IPS DF 19.7 (cell line): ENCODE measurements at regions not wholly inside any gene's neighbourhood (a gene's known extent, or its start where the extent isn't known, plus 50 kb on each side); places are given as distances from the start of the nearest gene placed in this dataset.
A peak's percentile ranks its signal among the peaks of the same experiment; 100 is the strongest.

ENCODE experiments used
- DNase-seq: peaks from one replicate; pipeline ENCODE4 v3.0.0-alpha.2; 2013; ENCODE audit warnings: low read depth, low spot score

DNA sequence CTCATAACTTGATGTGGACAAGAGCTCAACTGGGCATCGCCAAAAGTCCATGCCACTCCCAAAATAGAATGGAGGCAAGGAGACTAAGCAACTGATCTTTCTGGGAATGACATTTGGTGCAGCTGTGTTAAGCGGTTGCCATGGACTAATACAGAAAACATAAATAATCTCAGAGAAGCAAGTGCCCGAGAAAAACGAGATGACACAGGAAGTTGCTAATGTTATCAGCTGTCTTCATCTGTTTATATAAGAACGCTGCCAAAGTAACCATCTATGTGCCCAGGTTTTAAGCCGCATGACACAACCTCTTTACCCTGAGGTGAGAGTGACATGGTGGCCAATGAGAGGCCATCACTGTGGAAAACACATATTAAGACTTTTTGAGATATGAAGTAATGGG is 54.9 kb upstream of the SACS start:
- no peak for DNase-seq

DNA sequence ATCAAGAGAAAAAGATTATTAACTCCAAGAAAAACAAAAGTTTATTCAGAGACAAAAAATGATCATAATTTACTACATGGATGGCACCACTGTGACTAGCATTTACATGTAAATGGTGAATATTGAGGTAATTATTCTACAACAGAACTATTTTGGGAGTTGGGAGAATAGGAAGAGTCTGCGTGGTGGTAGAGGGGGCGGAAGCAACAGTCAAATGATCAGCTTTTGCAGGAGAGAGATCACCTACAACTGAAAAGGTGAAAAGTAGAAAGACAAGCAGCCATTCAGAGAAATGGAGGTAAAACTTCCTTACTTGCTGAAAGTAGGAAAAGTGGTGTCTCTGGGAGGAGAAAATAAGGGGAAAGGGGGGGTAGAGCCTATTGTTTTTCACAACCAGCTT is 62.8 kb upstream of the SACS start:
- DNase-seq = no peak

DNA sequence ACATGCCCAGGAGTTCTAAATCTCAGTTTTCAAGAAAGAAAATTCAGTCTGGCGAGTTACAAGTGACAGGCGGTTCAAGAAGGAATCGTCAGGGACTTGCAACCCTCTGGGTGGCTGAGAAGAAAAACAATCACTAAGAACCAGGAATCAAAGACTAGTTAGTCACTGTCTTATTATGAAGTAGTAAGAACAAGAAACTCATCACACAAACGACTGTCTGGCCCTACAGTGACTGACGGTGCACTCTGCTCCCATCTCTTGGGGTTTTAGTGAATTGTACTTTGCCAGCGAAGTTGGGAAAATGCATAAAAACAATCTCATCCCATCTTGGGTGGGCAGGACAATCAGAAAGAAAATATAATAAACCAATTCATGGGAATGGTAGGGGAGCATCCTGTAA is 63.7 kb upstream of the SACS start:
- DNase-seq = no peak

DNA sequence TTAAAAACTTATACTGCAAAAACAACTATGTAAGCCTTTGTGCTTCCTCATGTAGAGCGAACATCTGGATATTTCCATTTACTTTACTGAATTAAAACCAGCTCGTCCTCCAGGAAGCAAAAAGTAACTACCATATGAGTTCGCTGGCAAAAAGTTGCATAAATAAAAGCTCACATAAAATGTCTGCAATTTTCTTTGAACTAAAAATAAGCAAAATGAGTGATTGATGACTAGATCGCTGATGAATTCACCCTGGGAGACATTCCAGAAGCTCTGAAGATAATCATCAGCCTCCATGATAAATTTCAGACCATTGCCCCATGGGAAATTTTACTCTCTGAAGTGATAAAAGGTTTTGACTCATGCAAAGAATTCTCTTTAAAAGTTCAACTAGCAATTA is 67.3 kb upstream of the SACS start:
- no peak for DNase-seq

DNA sequence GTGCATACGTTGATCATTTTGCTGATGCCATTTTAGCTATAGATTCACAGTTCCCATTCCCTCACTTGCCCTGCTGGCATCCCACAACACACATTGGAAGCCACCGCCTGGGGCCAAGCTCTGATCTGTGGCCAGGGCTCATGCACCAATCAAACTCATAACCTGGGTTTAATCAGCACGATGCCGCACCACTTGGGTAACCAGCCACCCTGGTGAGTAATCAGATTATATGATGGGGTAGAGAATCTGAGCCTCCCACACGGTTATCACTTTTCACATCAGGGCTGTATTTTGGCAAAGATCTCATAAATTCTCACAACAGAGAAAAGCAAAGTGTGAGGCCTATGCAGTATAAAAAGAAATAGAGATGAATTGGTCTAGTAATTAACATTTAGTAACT is 66.0 kb upstream of the TNFRSF19 start:
- no peak for DNase-seq

DNA sequence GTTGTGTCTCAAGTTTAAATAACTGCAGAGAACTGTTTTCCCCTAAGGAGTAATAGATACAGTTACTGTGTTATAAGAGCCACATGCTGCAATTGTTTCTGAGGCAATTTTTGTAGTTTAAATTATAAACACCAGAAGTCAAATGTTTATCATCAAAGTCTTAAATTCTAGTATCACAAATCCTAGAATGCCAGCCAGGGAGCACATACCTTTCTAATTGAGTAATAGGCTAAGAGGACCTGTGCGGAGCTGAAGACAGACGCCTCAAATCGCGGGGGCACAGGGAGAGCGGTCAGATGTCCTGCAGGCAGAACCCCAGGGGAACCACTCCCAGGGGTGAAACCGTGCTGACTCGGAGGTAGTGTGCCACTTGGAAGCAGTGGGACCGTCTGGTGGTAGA is 65.2 kb upstream of the TNFRSF19 start:
- no peak for DNase-seq

DNA sequence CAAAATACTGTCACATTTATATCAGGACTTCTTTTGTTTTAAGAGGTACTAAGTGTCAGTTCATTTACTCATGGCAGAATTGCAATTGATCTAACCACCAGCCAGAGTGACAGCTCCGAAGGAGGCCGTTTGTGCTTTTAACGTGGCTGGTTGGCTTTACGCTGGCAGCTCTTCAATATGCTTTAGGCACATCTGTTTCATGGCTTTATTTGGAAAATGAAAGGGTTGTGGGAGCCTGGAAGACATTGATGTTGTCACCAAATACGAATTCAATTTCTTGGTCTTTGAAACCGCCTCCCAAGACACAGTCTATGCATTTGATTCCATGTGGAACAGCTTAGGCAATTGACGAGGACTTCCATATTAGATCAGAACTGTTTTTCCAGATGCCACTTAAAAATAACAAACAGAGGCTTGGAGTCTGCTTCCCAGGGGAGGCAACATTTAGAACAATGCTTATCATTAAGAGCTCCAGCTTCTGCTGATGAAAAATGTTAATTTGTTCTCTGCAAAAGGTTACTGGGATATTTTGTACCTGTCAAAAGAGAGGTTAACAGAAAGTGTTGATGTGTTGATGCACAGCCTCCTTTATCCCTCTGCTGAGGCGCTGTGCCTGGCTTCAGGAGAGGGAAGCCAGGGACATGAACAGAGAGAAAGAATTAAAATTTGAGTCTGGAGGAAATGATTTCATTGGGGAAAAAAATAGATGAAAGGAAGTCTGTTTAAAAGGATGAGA is 64.0 kb upstream of the TNFRSF19 start:
- no peak for DNase-seq

DNA sequence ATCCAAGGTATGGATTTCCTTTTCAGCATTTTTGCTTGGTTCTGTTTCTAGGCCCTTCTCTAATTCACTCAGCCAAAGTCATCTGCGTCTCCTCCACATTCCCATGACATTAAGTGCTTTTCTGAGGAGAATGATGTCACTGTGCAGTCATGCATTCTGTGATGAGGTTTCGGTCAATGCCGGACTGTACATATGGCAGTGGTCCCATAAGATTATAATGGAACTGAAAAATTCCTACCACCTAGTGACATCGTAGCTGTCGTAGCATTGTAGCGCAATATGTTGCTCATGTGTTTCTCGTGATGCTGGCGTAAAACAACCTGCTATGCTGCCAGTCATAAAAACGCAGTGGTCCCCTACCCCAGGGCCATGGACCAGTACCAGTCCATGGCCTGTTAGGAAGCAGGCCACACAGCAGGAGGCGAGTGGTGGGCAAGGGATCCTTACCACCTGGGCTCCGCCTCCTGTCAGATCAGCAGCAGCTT is 63.4 kb upstream of the TNFRSF19 start:
- no peak for DNase-seq

DNA sequence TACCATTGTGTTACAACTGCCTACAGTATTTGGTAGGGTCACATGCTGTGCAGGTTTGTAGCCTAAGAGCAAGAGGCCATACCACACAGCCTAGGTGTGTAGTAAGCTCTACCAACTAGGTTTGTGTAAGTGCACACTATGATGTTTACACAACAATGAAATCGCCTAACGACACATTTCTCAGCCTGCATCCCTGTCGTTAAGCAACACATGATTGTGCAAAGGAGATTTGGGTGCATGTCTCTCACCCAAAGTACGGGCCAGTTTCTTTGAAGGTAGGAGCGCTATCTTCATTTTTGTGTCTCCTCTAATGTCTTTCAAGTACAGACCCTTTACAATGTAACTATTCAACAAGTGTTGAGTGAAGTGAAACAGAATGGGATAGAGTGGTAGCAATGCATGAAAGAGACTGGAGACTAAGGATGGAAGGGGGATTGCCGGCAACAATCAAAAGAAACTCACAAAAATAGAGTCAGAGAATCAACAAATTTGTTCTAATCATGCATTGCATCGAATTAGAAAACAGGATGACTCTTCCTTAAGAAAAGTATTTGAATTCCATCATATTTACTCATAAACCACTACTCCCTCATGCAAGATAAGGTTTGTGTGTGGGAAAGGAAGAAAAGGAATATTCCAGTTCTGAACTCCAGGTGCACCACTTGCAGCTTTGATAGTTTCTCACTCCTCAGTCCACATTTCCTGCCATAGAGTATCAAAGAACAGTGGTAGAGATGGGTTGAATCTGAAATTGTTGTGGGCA is 60.2 kb upstream of the TNFRSF19 start:
- DNase-seq = no peak

DNA sequence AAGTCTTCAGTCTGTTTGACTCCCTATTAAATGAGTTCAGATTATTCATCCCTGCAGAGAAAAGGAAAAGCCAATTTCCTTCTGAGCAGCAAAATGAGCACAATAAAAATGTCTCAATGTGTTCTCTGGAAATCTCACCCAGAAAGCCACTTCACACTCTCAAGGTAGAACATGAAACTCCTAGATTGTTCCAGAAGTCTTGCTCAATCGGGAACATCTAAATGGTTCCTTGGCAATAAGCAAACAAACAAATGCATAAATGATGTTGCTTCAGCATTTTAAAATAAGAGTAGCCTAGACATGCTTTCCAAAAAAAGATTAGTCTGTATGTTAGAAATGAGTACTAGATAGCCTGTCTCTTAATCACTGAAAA is 59.7 kb upstream of the TNFRSF19 start:
- no peak for DNase-seq

DNA sequence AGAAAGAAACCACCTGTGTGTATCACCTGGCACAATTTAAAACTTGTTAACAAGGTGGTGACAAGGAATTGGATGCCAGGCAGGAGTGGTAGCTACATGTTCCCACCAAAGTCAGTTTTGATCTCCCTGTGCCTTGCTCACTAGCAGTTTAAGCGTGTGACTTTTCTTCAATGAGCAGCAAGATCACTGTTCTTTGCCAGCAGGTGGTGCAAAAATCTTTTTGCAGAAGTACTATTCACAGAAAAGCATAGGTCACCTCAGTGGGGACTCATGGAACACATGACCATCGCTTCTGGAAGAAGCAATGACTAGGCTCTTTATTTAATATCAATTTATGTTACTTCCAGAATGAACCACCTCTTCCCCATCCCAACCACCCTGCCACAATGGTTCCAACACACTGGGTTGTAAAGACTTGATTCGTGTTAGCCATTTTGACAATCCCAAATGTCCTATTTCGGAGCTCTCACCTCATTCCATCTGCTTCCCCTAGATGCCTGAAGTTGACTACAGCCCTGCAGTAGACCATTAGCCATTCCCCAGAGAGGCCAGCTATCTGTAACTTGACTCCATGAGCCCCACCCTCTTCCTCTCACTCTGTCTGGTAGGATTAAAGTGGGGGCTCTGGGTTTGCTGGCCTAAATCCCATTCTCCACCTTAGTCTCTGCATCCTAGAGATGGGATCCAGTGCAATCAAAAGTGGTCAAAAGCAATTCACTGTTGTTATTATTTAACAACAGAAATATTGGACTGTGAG is 59.1 kb upstream of the TNFRSF19 start:
- DNase-seq = peak; percentile 7

DNA sequence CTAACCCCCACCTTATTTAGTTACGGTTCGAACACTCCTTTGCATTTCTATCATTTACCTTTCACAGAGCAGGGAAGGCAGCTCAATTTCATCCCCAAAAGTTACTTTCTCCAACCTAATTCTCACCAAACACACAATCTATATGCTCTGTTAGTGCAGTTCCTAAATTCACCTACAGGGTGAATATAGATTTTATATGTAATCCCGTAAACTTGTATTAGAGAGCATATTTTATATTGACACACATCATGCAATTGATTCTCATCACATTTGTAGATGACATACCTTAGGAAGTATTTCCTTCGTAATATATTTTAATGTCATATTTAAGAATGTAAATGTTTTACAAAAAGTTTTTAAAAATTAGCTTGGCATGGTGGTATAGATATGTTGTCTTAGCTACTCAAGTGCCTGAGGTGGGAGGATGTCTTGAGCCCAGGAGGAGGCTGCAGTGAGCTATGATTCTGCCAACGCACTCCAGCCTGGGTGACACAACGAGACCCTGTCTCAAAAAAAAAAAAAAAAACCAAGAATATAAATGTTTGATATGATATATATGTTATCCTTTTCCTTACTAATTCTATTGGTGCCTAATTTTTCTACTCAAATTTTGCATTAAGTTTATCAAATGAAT is 57.3 kb upstream of the TNFRSF19 start:
- DNase-seq = no peak

DNA sequence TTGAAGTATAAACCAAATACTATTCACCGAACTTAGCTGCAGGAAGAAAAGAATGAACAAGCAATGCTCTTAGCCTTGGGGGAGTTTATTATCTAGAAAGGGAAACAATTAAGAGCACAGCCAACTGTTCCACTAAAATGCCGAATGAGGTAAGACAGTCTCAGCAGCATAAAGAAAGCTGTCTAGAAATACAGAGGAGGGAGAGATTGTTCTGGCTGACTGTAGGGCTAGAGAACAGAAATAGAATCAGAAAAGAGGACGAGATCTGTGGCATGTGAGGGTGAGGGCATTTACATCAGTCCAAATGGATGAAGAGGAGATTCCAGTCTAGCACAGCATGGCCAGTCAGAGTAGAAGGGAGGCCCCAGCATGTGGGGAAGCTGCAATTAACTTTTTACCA is 56.8 kb upstream of the TNFRSF19 start:
- DNase-seq = no peak

DNA sequence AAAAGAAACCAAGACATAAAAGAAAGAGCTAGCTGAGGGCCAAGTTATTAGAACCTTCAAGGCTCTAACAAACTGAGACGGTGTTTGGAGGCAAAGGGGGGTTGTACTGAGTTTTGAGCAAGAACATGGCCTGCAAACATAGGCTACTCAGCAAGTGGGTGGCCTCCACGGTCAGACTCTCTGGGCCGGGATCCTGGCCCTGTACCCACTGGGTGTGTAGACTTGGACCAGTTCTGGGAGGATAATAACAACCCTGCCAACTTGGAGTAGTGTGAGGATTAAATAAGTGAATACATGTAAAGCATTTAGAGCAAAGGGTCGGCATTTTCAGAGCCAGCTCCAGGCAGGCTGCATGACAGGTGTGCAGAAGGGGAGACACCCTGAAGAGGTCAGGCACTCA is 56.1 kb upstream of the TNFRSF19 start:
- no peak for DNase-seq

DNA sequence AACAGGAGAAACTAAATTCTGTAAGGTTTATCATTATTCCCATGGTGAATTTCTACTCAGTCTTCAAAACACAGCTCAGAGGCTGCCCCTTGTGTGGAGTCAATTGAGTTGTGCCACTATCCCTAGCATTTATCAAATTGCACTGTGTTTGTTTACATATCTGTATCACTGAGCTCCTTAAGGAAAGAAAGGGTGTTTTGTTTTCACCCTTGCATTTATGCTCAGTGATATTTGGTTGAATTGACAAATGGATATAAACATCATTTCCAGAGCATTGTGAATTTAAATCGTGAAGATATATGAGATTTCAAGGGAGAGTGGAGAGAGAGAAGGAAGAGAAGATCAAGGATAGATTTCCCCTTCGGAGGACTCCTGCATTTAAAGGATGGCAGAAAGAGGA is 55.1 kb upstream of the TNFRSF19 start:
- no peak for DNase-seq

DNA sequence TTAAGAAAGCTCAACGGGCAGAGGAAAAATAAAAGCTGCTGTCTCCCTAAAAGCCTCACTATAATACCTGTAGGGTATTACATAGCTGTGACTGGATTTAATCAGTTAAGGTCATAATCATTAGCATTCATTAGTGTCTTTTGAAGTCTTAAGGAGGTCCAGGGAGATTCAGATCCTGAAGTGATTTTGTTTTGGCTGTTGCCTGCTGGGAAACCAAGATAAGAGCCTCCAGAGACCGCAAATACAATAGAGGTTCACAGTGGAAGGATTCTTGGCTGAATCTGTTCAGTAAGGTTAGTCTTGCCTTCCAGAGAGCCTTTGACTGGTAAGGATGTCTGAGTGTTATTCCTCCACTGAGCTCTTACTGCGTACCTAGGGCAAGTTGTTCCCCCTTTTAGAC is 54.0 kb upstream of the TNFRSF19 start:
- no peak for DNase-seq

DNA sequence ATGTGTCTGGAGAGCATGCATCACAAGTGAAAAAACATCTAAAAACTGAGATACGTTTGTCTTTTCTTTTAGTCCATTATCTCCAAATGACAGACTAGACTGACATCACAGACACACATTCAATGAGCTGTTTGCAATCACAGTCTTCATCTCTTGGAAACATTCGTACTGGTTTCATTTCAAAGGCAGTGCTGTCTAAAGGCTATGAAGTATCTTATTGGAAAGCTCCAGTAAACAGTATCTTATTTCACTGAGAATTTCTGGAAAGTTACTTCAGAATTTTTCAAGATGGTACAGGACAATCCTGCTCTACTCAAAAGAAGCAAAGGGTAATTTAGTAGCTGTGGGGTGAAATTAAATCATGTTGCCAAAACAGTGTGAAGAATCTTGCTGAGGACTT is 53.5 kb upstream of the TNFRSF19 start:
- DNase-seq = no peak

DNA sequence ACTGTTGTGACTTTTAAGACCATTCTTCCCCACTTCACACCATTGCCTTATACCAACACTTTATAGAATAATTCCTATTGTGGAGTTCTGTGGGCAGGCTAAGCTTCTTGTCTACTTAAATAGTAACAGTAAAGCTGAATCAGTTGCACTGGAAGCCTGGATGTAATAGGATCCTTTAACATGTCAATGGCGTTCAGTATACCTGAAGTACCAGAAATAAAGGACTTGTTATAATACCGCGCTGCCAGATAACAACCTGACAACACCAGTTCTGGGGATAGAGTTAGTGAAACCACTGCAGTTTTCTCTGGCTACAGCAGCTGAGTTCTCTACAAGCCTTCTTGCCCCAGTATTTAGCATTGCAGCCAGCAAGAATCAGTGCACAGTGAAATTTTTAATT is 52.0 kb upstream of the TNFRSF19 start:
- DNase-seq = no peak
